ENCODE measurements at regions not wholly inside any gene's neighbourhood (a gene's known extent, or its start where the extent isn't known, plus 50 kb on each side); places are given as distances from the start of the nearest gene placed in this dataset.

DNA sequence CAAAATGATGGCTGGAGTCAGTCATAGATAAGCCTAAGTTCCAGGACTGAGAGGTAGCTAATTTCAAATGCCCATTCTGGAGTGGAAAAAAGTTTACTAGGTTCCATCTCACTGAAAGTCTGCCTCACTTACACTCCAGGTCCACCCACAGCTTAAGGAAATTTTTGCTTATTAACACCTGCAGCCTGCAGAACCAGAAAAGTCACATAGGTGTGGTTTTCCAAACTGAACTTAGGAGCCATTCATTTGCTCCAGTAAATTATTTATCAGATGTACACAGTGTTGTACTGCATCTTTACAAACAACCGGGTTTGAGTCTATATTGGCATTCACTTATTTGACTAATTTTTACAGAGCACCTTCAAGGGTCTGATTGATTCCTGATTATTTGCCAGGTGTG lies 157.4 kb upstream of the ARID2 start:
- no peaks in the 10 kb centered on the region for H3K9me3 ChIP-seq
- no peak for DNase-seq
- TF ChIP-seq, protein P1, sequence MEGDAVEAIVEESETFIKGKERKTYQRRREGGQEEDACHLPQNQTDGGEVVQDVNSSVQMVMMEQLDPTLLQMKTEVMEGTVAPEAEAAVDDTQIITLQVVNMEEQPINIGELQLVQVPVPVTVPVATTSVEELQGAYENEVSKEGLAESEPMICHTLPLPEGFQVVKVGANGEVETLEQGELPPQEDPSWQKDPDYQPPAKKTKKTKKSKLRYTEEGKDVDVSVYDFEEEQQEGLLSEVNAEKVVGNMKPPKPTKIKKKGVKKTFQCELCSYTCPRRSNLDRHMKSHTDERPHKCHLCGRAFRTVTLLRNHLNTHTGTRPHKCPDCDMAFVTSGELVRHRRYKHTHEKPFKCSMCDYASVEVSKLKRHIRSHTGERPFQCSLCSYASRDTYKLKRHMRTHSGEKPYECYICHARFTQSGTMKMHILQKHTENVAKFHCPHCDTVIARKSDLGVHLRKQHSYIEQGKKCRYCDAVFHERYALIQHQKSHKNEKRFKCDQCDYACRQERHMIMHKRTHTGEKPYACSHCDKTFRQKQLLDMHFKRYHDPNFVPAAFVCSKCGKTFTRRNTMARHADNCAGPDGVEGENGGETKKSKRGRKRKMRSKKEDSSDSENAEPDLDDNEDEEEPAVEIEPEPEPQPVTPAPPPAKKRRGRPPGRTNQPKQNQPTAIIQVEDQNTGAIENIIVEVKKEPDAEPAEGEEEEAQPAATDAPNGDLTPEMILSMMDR (IDR thresholded peaks at IDR 0.05): no peak
- TF ChIP-seq POLR2A (IDR thresholded peaks at IDR 0.05): no peak
- TF ChIP-seq EP300 (IDR thresholded peaks at IDR 0.05): no peak
- no peak for TF ChIP-seq POLR2AphosphoS5 (IDR thresholded peaks at IDR 0.05)
- no peaks in the 10 kb centered on the region for H3K36me3 ChIP-seq
- H3K4me1 ChIP-seq: no peaks in the 10 kb centered on the region
- H3K4me3 ChIP-seq: no peak overlapping the region
- no peaks in the 10 kb centered on the region for H3K27me3 ChIP-seq
- WGBS, 2 donors: 19 to 71% methylated on average over 1 of the region's 1 CpG
- no peak overlapping the region for H3K27ac ChIP-seq
- intact Hi-C loops (cut with DNase I): no loop called here

DNA sequence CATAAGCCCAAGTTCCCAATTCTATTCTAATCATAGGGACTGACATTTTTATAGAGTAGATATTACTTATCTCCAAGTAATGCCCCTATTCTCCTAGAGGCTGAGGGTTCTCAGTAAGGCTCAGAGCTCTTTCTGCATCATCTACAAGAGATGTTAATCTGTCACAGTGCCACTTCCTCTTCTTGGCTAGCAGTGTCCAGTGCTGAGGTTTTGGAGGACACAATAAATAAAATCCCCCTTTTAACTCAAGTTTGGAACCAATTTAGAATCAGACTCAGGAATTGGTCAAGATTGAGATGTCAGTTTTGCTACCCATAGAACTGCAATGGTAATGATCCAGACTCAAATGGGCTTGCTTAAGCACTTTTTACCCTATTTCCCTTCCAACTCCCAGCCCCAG lies 154.1 kb upstream of the ARID2 start:
- intact Hi-C loops (cut with DNase I): no loop called here
- H3K27ac ChIP-seq: no peak overlapping the region
- H3K9me3 ChIP-seq: no peaks in the 10 kb centered on the region
- DNase-seq: no peak
- H3K36me3 ChIP-seq: no peaks in the 10 kb centered on the region
- no peaks in the 10 kb centered on the region for H3K4me1 ChIP-seq
- TF ChIP-seq, protein P1 (IDR thresholded peaks at IDR 0.05): no peak
- no peak for TF ChIP-seq EP300 (IDR thresholded peaks at IDR 0.05)
- TF ChIP-seq POLR2A (IDR thresholded peaks at IDR 0.05): no peak
- TF ChIP-seq POLR2AphosphoS5 (IDR thresholded peaks at IDR 0.05): no peak
- H3K4me3 ChIP-seq: no peak overlapping the region
- no peaks in the 10 kb centered on the region for H3K27me3 ChIP-seq

DNA sequence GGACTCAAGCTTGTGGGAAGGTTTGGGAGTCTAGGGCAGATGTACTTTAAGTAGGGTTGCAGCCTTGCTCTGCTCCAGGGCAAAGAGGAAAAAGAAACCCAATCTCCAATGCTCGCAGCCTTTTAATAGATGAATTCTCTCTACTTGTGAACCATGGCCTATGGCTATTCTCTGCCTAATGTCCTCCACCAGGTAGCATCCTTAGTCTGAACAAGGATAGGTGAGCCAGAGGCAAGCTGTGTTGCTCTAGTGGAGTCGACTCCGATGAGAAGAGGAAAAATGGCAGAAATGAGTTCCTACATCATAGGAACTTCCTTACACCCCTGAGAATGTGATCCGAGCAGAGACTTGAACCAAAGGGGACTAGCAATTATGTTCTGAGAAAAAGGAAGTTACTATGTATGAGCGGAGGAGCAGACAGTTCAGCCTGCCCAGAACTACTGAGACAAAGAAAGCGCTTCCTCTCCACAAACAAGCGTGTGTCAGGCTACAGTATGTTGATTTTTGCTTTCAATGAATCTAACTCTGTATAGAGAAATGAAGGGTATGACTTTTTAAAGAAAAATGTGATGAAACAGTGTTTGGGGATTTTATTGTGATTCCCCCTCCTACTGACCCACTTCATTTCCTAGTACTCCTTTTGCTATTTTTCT lies 153.6 kb upstream of the ARID2 start:
- 54 to 78% methylated on average over 7 of the region's 7 CpGs for WGBS, 2 donors
- no peak for TF ChIP-seq POLR2A (IDR thresholded peaks at IDR 0.05)
- no peak for TF ChIP-seq POLR2AphosphoS5 (IDR thresholded peaks at IDR 0.05)
- TF ChIP-seq, protein P1 (IDR thresholded peaks at IDR 0.05): no peak
- no peak for TF ChIP-seq EP300 (IDR thresholded peaks at IDR 0.05)
- DNase-seq: no peak

DNA sequence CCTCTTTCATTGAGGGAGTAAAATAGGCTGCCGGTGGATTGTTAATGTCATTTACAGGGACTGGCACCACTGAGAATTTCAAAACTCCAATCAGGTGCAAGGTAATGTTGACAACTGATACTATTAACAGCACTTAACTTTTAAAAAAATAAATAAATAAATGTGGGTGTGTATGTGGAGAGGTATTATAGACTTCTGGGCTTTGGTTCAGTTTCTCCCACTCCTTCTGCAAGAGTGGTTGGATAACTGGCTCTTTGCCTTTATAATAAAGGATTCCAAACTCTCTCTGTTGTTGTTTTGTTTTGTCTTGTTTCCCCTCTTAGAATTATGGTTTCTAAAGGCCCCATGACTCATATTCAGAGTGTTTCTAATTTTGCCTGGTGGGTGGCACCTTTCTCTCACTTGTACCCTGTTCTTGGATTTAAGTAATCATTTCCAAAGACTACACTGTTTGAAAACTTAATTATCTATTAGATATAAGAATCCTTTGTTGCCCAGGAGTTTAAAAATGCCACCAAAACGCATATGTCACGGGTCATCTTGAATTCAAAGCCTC lies 151.6 kb upstream of the ARID2 start:
- WGBS, 2 donors: 94% methylated on average over 3 of the region's 3 CpGs
- Histone ChIP-seq H3K4me3 (no peak overlapping the region), H3K9me3 (no peaks in the 10 kb centered on the region), H3K27ac (no peak overlapping the region), H3K36me3 (no peaks in the 10 kb centered on the region), H3K4me1 (no peaks in the 10 kb centered on the region), H3K27me3 (no peaks in the 10 kb centered on the region)
- TF ChIP-seq EP300 (IDR thresholded peaks at IDR 0.05) (no peak), POLR2AphosphoS5 (IDR thresholded peaks at IDR 0.05) (no peak), POLR2A (IDR thresholded peaks at IDR 0.05) (no peak)
- TF ChIP-seq, protein P1 (IDR thresholded peaks at IDR 0.05): no peak
- intact Hi-C loops (cut with DNase I): no loop called here
- no peak for DNase-seq

More for the DNA sequence above, 153.6 kb upstream of the ARID2 start:
- Histone ChIP-seq H3K36me3 (no peaks in the 10 kb centered on the region), H3K27me3 (no peaks in the 10 kb centered on the region), H3K4me3 (no peak overlapping the region), H3K4me1 (no peaks in the 10 kb centered on the region), H3K27ac (no peak overlapping the region), H3K9me3 (no peaks in the 10 kb centered on the region)
- intact Hi-C loops (cut with DNase I): no loop called here

Measured in sigmoid colon (tissue), 6 donors.